Astrocyte (in vitro differentiated cells and primary cell): ENCODE measurements at regions not wholly inside any gene's neighbourhood (a gene's known extent, or its start where the extent isn't known, plus 50 kb on each side); places are given as distances from the start of the nearest gene placed in this dataset.
A peak's percentile ranks its signal among the peaks of the same experiment; 100 is the strongest.

Experiments
- DNase-seq: peaks from one replicate; pipeline ENCODE4 v3.0.0-alpha.2; 2010; ENCODE audit warnings: low read depth
- FAIRE-seq: peaks from 2 replicates; lab custom pipeline; 2011; peaks lifted over from hg19 to GRCh38; lab: Jason Lieb, UNC
- H2AFZ ChIP-seq: 2 replicates; pipeline ENCODE4 v1.6.0; 2012; ENCODE audit warnings: low read depth, low read length, inconsistent platforms
- H3K27ac ChIP-seq: 2 replicates; pipeline ENCODE4 v1.5.1; 2011; ENCODE audit warnings: low read depth, low read length, inconsistent platforms
- H3K27me3 ChIP-seq: 2 replicates; pipeline ENCODE4 v1.6.0; 2011; ENCODE audit warnings: low read length, inconsistent platforms; ENCODE audit not compliant: insufficient read depth
- H3K36me3 ChIP-seq: 2 replicates; pipeline ENCODE4 v1.5.1; 2011; ENCODE audit warnings: low read length, inconsistent platforms; ENCODE audit not compliant: insufficient read depth
- H3K4me1 ChIP-seq: 2 replicates; pipeline ENCODE4 v1.5.1; 2011; ENCODE audit warnings: low read length, inconsistent platforms; ENCODE audit not compliant: insufficient read depth
- H3K4me2 ChIP-seq: 2 replicates; pipeline ENCODE4 v1.6.0; 2012; ENCODE audit warnings: low read length, inconsistent platforms
- H3K4me3 ChIP-seq: 2 replicates; pipeline ENCODE4 v1.5.1; 2011; ENCODE audit warnings: low read depth, mild to moderate bottlenecking, low read length, inconsistent platforms; ENCODE audit not compliant: insufficient read depth
- H3K79me2 ChIP-seq: 2 replicates; pipeline ENCODE4 v1.6.0; 2012; ENCODE audit warnings: mild to moderate bottlenecking, low read length, inconsistent platforms; ENCODE audit not compliant: insufficient read depth
- H3K9ac ChIP-seq: 2 replicates; pipeline ENCODE4 v1.6.0; 2012; ENCODE audit warnings: mild to moderate bottlenecking, low read length, inconsistent platforms
- H3K9me3 ChIP-seq: 2 replicates; pipeline ENCODE4 v1.5.1; 2012; ENCODE audit warnings: low read depth, mild to moderate bottlenecking, low read length, inconsistent platforms; ENCODE audit not compliant: insufficient read depth
- H4K20me1 ChIP-seq: 2 replicates; pipeline ENCODE4 v1.6.0; 2012; ENCODE audit warnings: low read length, inconsistent platforms; ENCODE audit not compliant: insufficient read depth
- H3K27ac Mint-ChIP-seq: one replicate; pipeline ENCODE4 v1.8.0; 2021; ENCODE audit warnings: mild to moderate bottlenecking, mixed read lengths; ENCODE audit not compliant: unreplicated experiment
- H3K27me3 Mint-ChIP-seq: one replicate; pipeline ENCODE4 v1.8.0; 2021; ENCODE audit warnings: low read depth, mixed read lengths; ENCODE audit not compliant: unreplicated experiment
- H3K36me3 Mint-ChIP-seq: one replicate; pipeline ENCODE4 v1.8.0; 2021; ENCODE audit warnings: low read depth, mixed read lengths; ENCODE audit not compliant: unreplicated experiment
- H3K4me1 Mint-ChIP-seq: one replicate; pipeline ENCODE4 v1.8.0; 2021; ENCODE audit warnings: low read depth, mixed read lengths; ENCODE audit not compliant: unreplicated experiment
- H3K4me3 Mint-ChIP-seq: one replicate; pipeline ENCODE4 v1.8.0; 2021; ENCODE audit warnings: mild to moderate bottlenecking, moderate library complexity, mixed read lengths; ENCODE audit not compliant: unreplicated experiment
- H3K9me3 Mint-ChIP-seq: one replicate; pipeline ENCODE4 v1.8.0; 2021; ENCODE audit warnings: mild to moderate bottlenecking, mixed read lengths; ENCODE audit not compliant: unreplicated experiment
- EZH2 ChIP-seq: IDR thresholded peaks from 2 replicates; pipeline ENCODE4 v1.6.1; 2012; ENCODE audit warnings: mild to moderate bottlenecking, low read length, inconsistent platforms; ENCODE audit not compliant: insufficient read depth
- TF ChIP-seq, protein P1 (sequence below): IDR thresholded peaks from 2 replicates; pipeline ENCODE4 v1.5.1; 2011; ENCODE audit warnings: low read depth, mild to moderate bottlenecking, inconsistent platforms, low read length, moderate library complexity; ENCODE audit not compliant: insufficient read depth

DNA sequence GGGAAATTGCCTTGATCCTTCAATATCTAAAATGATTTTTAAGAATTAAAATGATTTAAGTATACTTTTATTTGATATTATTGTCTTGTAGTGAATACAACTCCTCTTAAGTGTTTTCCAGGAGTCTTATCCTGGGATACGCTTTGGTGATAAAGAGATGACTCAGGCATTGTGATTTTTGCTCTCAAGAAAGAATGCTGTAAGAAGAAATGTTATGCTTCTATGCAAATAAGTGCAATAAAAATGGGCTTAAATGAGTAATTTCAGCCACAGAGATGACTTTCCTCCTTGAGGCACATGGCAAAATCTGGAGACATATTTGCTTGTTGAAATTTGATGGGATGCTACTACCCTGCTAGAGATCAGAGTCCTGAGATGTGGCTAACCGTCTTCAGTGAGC lies 358.6 kb upstream of the BCHE start:
- peak; percentile 11 for DNase-seq
- Mint-ChIP-seq H3K9me3 (no peaks in the 10 kb centered on the region), H3K27ac (no peak overlapping the region), H3K4me1 (peaks cover 8% of the 10 kb centered on the region), H3K4me3 (no peak overlapping the region), H3K27me3 (no peaks in the 10 kb centered on the region), H3K36me3 (no peaks in the 10 kb centered on the region)
- H3K36me3 ChIP-seq: no peaks in the 10 kb centered on the region
- H3K4me3 ChIP-seq: no peak overlapping the region
- H3K27ac ChIP-seq: no peak overlapping the region
- no peaks in the 10 kb centered on the region for H3K9me3 ChIP-seq
- no peak for FAIRE-seq
- peaks cover under 1% of the 10 kb centered on the region for H3K4me1 ChIP-seq
- TF ChIP-seq, protein P1, sequence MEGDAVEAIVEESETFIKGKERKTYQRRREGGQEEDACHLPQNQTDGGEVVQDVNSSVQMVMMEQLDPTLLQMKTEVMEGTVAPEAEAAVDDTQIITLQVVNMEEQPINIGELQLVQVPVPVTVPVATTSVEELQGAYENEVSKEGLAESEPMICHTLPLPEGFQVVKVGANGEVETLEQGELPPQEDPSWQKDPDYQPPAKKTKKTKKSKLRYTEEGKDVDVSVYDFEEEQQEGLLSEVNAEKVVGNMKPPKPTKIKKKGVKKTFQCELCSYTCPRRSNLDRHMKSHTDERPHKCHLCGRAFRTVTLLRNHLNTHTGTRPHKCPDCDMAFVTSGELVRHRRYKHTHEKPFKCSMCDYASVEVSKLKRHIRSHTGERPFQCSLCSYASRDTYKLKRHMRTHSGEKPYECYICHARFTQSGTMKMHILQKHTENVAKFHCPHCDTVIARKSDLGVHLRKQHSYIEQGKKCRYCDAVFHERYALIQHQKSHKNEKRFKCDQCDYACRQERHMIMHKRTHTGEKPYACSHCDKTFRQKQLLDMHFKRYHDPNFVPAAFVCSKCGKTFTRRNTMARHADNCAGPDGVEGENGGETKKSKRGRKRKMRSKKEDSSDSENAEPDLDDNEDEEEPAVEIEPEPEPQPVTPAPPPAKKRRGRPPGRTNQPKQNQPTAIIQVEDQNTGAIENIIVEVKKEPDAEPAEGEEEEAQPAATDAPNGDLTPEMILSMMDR: no peak
- no peak for TF ChIP-seq EZH2
- H3K79me2 ChIP-seq: no peaks in the 10 kb centered on the region
- H3K4me2 ChIP-seq: no peak overlapping the region
- H4K20me1 ChIP-seq: no peaks in the 10 kb centered on the region
- H2AFZ ChIP-seq: no peak overlapping the region
- no peak overlapping the region for H3K9ac ChIP-seq
- no peaks in the 10 kb centered on the region for H3K27me3 ChIP-seq

DNA sequence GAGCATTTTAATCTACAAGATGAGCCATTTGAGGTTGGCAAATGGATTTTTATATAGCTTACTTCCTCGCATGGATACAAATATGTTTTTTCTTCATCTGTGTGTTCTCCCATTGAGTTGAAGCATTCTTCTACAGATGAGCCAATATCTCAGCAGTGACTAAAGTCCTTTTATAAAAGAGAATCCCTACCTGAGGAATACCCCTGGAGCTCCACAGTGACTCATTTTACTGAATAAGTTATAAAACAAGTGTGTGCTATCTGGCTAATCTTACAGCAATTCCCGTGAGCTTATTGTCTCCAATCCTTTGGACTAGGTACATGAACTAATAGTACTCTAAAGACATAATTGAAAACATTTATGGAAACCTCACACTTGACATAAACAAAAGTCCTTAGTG lies 354.2 kb upstream of the BCHE start:
- no peak for DNase-seq
- no peaks in the 10 kb centered on the region for H3K9me3 ChIP-seq
- H3K4me1 ChIP-seq: peaks cover 8% of the 10 kb centered on the region
- Mint-ChIP-seq H3K27ac (no peak overlapping the region), H3K36me3 (no peaks in the 10 kb centered on the region), H3K9me3 (no peaks in the 10 kb centered on the region), H3K27me3 (no peaks in the 10 kb centered on the region), H3K4me3 (no peak overlapping the region), H3K4me1 (peaks cover 16% of the 10 kb centered on the region)
- H2AFZ ChIP-seq: no peak overlapping the region
- TF ChIP-seq, protein P1: no peak
- TF ChIP-seq EZH2: no peak
- H3K27ac ChIP-seq: no peak overlapping the region
- no peaks in the 10 kb centered on the region for H4K20me1 ChIP-seq
- no peaks in the 10 kb centered on the region for H3K27me3 ChIP-seq
- no peaks in the 10 kb centered on the region for H3K79me2 ChIP-seq
- no peak for FAIRE-seq
- no peak overlapping the region for H3K4me3 ChIP-seq
- no peaks in the 10 kb centered on the region for H3K36me3 ChIP-seq
- H3K9ac ChIP-seq: no peak overlapping the region
- no peak overlapping the region for H3K4me2 ChIP-seq

DNA sequence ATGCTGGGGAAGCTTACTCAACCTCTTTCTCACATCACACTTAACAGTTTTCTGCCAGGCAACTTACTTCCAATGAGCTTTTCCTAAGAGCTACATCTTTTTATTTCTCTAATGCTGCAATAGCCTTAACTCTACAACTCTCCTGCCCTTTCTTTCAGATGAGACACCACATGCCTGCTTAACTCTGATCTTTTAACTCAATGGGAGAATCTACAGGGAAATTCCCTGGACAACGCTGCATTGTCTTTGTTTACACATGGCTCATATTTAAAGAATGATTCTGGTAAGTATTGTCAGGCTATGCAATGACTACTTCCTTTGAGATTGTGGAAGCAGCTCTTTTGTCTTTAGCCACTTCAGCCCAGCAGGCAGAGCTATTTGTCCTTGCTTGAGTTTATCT lies 353.1 kb upstream of the BCHE start:
- no peak overlapping the region for H3K4me3 Mint-ChIP-seq
- Histone ChIP-seq H3K79me2 (no peaks in the 10 kb centered on the region), H3K9me3 (no peaks in the 10 kb centered on the region), H3K9ac (peak overlapping the region; percentile 42), H2AFZ (peak overlapping the region; percentile 21), H3K4me1 (peaks cover 8% of the 10 kb centered on the region), H3K27ac (peak overlapping the region; percentile 41), H3K36me3 (no peaks in the 10 kb centered on the region), H3K27me3 (no peaks in the 10 kb centered on the region), H4K20me1 (no peaks in the 10 kb centered on the region), H3K4me2 (peak overlapping the region; percentile 62), H3K4me3 (no peak overlapping the region)
- no peaks in the 10 kb centered on the region for H3K9me3 Mint-ChIP-seq
- no peak for FAIRE-seq
- TF ChIP-seq EZH2: no peak
- TF ChIP-seq, protein P1: peak; percentile 15
- H3K4me1 Mint-ChIP-seq: peaks cover 25% of the 10 kb centered on the region
- peak overlapping the region; percentile 67 for H3K27ac Mint-ChIP-seq
- peak; percentile 74 for DNase-seq
- H3K36me3 Mint-ChIP-seq: no peaks in the 10 kb centered on the region
- H3K27me3 Mint-ChIP-seq: no peaks in the 10 kb centered on the region
